DMS79 (cell line): ENCODE measurements at regions not wholly inside any gene's neighbourhood (a gene's known extent, or its start where the extent isn't known, plus 50 kb on each side); places are given as distances from the start of the nearest gene placed in this dataset.
"Not testable (repeated sequence)": the region's sequence is repeated elsewhere in the genome, so short reads cannot be mapped to it uniquely, and the experiment has no call there.

Source experiments
- DNase-seq: peaks from one replicate; lab custom pipeline; 2025; lab: John Stamatoyannopoulos, UW

- no peak for DNase-seq
Measured at GRCh38 chr2:211144078-211144477, 587.7 kb downstream of the CPS1 start.

- no peak for DNase-seq
Measured at GRCh38 chr2:211144974-211145665, 588.7 kb downstream of the CPS1 start.

GRCh38 chr2:211149731-211150130 lies 593.3 kb downstream of the CPS1 start:
- no peak for DNase-seq

- no peak for DNase-seq
Measured at GRCh38 chr2:211157211-211157610, 600.8 kb downstream of the CPS1 start.

- no peak for DNase-seq
Measured at GRCh38 chr2:211157856-211158463, 601.6 kb downstream of the CPS1 start.

- no peak for DNase-seq
Measured at GRCh38 chr2:211159972-211160371, 603.6 kb downstream of the CPS1 start.

- no peak for DNase-seq
Measured at GRCh38 chr2:211161236-211161635, 604.8 kb downstream of the CPS1 start.

GRCh38 chr2:211162911-211163310 lies 606.5 kb downstream of the CPS1 start:
- DNase-seq, result no peak

- no peak for DNase-seq
Measured at GRCh38 chr2:211170843-211171242, 614.4 kb downstream of the CPS1 start.

- no peak for DNase-seq
Measured at GRCh38 chr2:211174021-211174420, 617.6 kb downstream of the CPS1 start.

- DNase-seq, result no peak
Measured at GRCh38 chr2:211174631-211175030, 618.2 kb downstream of the CPS1 start.

GRCh38 chr2:211175956-211176355 lies 619.6 kb downstream of the CPS1 start:
- DNase-seq, result no peak

GRCh38 chr2:211176514-211177141 lies 620.2 kb downstream of the CPS1 start:
- no peak for DNase-seq

GRCh38 chr2:211181626-211182025 lies 625.2 kb downstream of the CPS1 start:
- DNase-seq, result no peak

- DNase-seq, result no peak
Measured at GRCh38 chr2:211187602-211188001, 631.2 kb downstream of the CPS1 start.

GRCh38 chr2:211203986-211204385 lies 647.6 kb downstream of the CPS1 start:
- DNase-seq, result no peak

- no peak for DNase-seq
Measured at GRCh38 chr2:211204456-211204855, 648.1 kb downstream of the CPS1 start.

- DNase-seq, result no peak
Measured at GRCh38 chr2:211204902-211205301, 648.5 kb downstream of the CPS1 start.

GRCh38 chr2:211205358-211205757 lies 649.0 kb downstream of the CPS1 start:
- DNase-seq, result no peak

GRCh38 chr2:211205836-211206235 lies 649.4 kb downstream of the CPS1 start:
- DNase-seq, result no peak

- no peak for DNase-seq
Measured at GRCh38 chr2:211216221-211216620, 659.8 kb downstream of the CPS1 start.

- DNase-seq, result not testable (repeated sequence)
Measured at GRCh38 chr2:211219548-211219947, 663.1 kb downstream of the CPS1 start.

- DNase-seq, result no peak
Measured at GRCh38 chr2:211225784-211226183, 669.4 kb downstream of the CPS1 start.
